Activated naive CD4-positive, alpha-beta T cell treated with anti-CD3 and anti-CD28 coated beads, Interleukin-2, amount 50 U/mL, for 24 hours (primary cell): ENCODE measurements at regions not wholly inside any gene's neighbourhood (a gene's known extent, or its start where the extent isn't known, plus 50 kb on each side); places are given as distances from the start of the nearest gene placed in this dataset.
"Not testable (repeated sequence)": the region's sequence is repeated elsewhere in the genome, so short reads cannot be mapped to it uniquely, and the experiment has no call there.

Source experiments
- H3K27ac Mint-ChIP-seq: one replicate; pipeline ENCODE4 v1.8.0; 2021; ENCODE audit warnings: mild to moderate bottlenecking, mixed read lengths
- H3K27me3 Mint-ChIP-seq: one replicate; pipeline ENCODE4 v1.8.0; 2021; ENCODE audit warnings: mixed read lengths
- H3K36me3 Mint-ChIP-seq: one replicate; pipeline ENCODE4 v1.8.0; 2021; ENCODE audit warnings: mixed read lengths
- H3K4me1 Mint-ChIP-seq: one replicate; pipeline ENCODE4 v1.8.0; 2021; ENCODE audit warnings: mixed read lengths
- H3K4me3 Mint-ChIP-seq: one replicate; pipeline ENCODE4 v1.8.0; 2021; ENCODE audit warnings: mild to moderate bottlenecking, mixed read lengths
- H3K9me3 Mint-ChIP-seq: one replicate; pipeline ENCODE4 v1.8.0; 2021; ENCODE audit warnings: mixed read lengths

DNA sequence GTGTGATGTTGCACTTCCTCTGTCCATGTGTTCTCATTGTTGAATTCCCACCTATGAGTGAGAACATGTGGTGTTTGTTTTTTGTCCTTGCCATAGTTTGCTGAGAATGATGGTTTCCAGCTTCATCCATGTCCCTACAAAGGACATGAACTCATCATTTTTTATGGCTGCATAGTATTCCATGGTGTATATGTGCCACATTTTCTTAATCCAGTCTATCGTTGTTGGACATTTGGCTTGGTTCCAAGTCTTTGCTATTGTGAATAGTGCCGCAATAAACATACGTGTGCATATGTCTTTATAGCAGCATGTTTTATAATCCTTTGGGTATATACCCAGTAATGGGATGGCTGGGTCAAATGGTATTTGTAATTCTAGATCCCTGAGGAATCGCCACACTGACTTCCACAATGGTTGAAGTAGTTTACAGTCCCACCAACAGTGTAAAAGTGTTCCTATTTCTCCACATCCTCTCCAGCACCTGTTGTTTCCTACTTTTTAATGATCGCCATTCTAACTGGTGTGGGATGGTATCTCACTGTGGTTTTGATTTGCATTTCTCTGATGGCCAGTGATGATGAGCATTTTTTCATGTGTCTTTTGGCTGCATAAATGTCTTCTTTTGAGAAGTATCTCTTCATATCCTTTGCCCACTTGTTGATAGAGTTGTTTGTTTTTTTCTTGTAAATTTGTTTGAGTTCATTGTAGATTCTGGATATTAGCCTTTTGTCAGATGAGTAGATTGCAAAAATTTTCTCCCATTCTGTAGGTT is 463.6 kb downstream of the RPS6KC1 start:
- H3K4me1 Mint-ChIP-seq, H3K27ac Mint-ChIP-seq, H3K4me3 Mint-ChIP-seq, H3K36me3 Mint-ChIP-seq, H3K9me3 Mint-ChIP-seq: not testable (repeated sequence)
- H3K27me3 Mint-ChIP-seq: peaks cover 18% of the 10 kb centered on the region

DNA sequence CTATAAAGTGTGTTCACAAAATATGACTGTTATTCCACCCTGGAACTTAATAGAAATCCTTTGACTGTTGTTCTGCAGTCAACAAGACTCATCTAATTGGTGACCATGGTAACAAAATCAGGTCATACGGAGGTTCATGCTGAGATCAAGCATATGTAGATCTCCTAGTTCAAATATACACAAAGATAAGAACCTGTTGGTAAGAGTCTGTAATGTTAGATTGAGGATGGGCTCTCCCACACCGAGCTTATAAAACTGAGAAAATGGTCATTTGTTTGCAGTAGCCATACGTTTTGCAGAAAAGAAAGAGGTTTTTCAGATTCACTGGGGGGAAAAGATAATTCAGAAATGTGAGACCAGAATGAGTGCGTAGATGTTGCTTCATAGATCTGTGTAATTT is 468.1 kb downstream of the RPS6KC1 start:
- Mint-ChIP-seq H3K4me3 (no peak overlapping the region), H3K9me3 (peaks cover 12% of the 10 kb centered on the region), H3K4me1 (no peaks in the 10 kb centered on the region), H3K27me3 (peaks cover 24% of the 10 kb centered on the region), H3K27ac (no peak overlapping the region), H3K36me3 (peaks cover 2% of the 10 kb centered on the region)

DNA sequence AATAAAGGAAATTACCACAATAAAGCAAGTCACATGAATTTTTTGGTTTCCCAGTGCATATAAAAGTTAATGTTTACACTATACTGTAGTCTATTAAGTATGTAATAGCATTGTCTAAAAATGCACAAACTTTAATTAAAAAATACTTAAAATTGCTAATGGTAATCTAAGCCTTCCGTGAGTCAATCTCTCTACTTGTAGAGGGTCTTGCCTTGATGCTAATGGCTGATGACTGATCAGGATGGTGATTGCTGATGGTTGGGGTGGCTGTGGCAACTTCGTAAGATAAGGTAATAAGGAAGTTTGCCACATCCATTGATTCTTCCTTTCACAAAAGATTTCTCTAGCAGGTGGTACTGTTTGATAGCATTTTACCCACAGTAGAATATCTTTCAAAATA is 466.6 kb upstream of the PROX1 start:
- Mint-ChIP-seq H3K4me3 (no peak overlapping the region), H3K4me1 (no peaks in the 10 kb centered on the region), H3K9me3 (peaks cover 12% of the 10 kb centered on the region), H3K27me3 (peaks cover 23% of the 10 kb centered on the region), H3K27ac (no peak overlapping the region), H3K36me3 (peaks cover 2% of the 10 kb centered on the region)

DNA sequence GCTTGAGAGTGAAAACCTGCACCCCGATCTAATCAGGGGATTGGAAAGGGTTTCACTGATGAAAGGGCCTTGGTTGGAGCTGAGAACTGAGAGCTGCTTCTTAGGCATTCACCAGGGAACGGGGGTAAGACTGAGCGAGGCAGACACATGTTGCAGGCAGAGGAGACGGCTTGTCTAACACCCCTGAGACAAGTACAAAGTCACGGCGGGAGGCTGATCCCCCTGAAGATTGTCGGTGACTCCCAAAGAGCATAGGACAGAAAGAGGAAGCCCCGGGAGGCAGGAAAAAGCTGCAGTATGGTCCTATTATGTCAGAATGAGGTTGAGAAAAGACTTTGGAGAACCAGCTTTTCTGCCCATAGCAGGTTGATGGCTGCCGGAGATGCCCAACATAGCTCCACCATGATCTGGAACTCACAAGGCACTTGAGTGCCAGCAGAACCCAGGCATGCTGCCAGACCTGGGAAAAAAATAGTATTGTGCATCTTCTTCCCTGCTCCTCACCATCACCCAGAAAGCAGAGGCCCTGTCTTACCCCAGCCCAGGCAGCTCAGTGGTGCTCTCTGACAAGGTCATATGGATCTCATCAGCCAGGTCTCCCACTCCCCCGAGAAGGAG is 463.9 kb upstream of the PROX1 start:
- H3K27me3 Mint-ChIP-seq: peaks cover 15% of the 10 kb centered on the region
- no peaks in the 10 kb centered on the region for H3K4me1 Mint-ChIP-seq
- peaks cover 12% of the 10 kb centered on the region for H3K9me3 Mint-ChIP-seq
- H3K27ac Mint-ChIP-seq: no peak overlapping the region
- H3K4me3 Mint-ChIP-seq: no peak overlapping the region
- peaks cover 2% of the 10 kb centered on the region for H3K36me3 Mint-ChIP-seq

DNA sequence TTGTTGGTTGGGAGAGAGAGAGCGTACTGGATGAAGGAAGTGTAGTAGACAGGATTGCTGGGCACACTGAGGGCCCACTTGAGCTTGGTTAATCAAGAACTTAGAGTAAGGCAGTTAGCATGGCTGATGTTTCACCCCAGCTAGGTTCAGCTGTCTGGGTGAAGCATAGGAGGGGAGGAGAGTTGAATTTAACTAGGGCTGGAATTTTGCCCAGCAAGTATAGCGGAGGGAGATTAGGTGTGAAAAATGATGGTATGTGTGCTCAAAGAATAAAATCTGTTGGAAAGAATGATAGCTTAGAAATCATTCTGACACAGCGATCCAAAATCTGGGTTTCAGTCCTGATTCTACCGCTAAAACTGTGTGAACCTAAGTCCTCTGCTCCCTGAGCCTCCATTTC is 461.5 kb upstream of the PROX1 start:
- Mint-ChIP-seq H3K4me3 (no peak overlapping the region), H3K27me3 (peaks cover 6% of the 10 kb centered on the region), H3K9me3 (peaks cover 7% of the 10 kb centered on the region), H3K36me3 (peaks cover 2% of the 10 kb centered on the region), H3K4me1 (no peaks in the 10 kb centered on the region), H3K27ac (no peak overlapping the region)

DNA sequence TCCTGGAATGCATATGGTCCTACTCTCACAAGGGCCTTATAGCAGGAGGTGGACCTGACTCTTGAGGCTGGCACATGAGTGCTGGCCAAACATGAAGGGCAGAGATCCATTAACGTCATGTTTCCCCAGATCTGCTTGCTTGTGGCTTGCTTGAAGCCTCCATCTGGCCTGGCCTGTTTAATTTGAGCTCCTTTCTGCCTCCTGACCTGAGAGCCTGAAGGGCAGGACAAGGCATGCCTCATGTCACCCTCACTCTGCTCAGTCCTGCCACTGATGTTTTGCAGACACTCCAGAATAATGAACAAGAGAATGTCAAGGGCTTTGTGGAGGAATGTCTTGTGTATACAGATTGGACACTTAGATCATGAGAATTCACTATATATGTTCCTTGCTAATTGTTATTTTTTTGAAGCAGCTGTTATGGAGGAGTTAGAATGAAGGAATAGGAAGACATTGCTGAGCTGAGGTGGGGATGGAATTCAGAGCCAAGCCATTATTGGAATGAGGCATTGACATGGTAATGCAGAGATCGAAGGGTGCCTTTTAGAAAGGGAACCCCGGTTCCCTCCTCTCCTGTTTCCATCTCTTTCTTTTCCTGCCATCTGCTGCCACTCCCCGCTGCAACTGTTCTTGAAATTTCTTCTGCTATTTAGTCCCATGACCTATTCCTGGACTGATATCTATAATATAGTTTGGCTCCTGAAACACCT is 457.0 kb upstream of the PROX1 start:
- H3K9me3 Mint-ChIP-seq: no peaks in the 10 kb centered on the region
- H3K4me3 Mint-ChIP-seq: no peak overlapping the region
- H3K27ac Mint-ChIP-seq: no peak overlapping the region
- H3K36me3 Mint-ChIP-seq: no peaks in the 10 kb centered on the region
- no peaks in the 10 kb centered on the region for H3K4me1 Mint-ChIP-seq
- no peaks in the 10 kb centered on the region for H3K27me3 Mint-ChIP-seq

DNA sequence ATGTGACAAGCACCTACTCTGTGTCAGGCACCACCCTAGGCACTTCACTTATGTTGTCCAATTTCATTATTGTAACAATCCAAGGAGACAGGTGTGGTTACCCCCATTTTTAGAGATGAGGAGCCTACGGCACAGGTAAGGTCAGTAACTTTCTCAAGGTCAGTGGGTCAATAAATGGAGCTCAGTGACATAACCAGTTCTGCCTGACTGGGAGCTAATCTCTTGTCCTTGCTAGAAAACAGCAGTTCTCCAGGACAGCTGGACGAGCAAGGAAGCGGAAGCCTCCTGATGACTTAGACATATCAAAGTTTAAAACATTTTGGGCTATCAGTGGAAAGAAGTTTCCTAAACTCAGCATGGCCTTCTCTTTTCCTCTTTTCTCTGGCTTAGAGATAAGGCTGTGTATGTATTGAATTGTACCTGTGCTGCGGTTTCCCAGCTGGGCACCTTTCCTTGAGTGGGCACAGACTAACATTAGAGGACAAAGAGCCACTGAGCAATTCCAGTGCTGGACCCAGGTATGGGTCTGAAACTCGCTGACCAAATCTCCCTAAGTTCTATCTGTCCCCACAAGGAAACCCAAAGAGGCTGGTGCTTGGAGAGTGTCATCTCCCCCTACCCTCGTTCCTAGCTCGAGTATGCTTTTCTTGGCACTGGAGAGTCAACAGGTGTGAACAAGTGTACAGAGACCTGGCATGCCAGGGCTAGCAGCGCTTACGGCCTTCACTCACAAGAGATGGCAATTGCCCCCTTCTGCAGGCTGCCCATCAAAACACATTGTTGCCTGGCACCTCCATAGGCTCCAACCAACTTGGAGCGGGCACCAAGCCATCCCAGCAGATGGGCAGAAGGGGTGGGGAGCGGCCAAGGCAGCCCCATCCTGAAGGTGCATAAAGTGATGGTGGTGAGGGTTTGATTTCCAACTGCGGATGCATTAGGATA is 456.1 kb upstream of the PROX1 start:
- Mint-ChIP-seq H3K4me1 (no peaks in the 10 kb centered on the region), H3K4me3 (no peak overlapping the region), H3K36me3 (no peaks in the 10 kb centered on the region), H3K27ac (no peak overlapping the region), H3K9me3 (no peaks in the 10 kb centered on the region), H3K27me3 (no peaks in the 10 kb centered on the region)

DNA sequence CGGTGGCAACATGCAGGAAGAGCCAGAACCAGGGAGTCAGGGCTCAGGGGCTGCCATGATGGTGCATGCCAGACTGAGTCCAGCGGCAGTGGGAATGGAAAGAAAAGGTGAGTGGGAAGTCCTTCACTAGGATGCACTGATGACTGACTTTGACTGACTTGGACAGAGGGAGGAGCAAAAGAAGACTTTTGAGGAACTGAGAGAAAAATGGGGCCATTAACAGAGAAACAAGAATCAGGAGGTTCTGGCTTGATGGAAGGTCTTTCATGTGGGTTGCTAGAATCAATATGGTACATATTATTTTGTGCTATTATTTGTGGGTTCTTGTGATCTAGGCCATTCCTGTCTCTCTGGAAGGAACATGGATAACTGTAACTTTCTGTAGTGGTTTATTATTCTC is 454.6 kb upstream of the PROX1 start:
- Mint-ChIP-seq H3K9me3 (no peaks in the 10 kb centered on the region), H3K27ac (peak overlapping the region; percentile 44), H3K4me1 (no peaks in the 10 kb centered on the region), H3K36me3 (no peaks in the 10 kb centered on the region), H3K4me3 (no peak overlapping the region), H3K27me3 (no peaks in the 10 kb centered on the region)

DNA sequence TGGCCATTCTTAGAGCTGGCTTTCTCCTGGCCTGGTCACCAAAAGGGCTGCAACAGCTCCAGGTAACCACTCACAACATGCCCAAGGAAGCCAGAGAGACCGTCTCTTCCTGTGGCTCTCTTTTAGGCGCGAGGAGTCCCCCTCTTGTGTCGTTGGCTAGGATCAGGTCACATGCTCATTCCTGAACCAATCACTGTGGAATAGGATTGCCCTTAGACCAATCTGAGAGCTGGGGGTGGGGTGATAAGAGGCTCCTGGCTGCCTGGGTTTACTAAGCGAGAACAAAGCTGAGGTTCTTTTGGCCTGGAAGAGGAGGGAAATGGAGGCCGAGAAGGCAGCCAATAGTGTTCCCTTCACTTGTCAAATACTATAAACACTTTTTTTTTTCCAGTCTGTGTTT is 452.1 kb upstream of the PROX1 start:
- H3K27ac Mint-ChIP-seq: no peak overlapping the region
- no peaks in the 10 kb centered on the region for H3K9me3 Mint-ChIP-seq
- no peak overlapping the region for H3K4me3 Mint-ChIP-seq
- peaks cover 1% of the 10 kb centered on the region for H3K27me3 Mint-ChIP-seq
- H3K4me1 Mint-ChIP-seq: no peaks in the 10 kb centered on the region
- H3K36me3 Mint-ChIP-seq: no peaks in the 10 kb centered on the region

DNA sequence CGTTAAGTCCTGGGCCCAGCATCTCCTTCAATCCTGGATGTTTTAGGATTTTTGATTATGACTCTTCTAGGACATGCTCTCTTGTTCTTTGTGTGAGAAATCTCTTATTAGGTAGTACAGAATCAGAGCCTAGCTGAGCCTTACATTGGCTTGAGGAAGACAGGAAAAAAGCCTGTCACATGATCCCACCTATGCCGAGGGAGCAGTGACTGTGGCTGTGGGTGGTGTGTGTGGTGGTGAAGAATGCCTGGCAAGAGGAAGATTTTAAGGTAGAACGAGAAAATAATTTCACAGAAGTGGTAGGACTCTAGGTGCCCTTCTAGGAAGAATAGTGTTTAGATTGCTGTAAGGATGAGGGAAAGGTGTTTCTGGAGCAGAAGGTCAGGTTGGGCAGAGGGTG is 449.5 kb upstream of the PROX1 start:
- H3K27ac Mint-ChIP-seq: no peak overlapping the region
- H3K36me3 Mint-ChIP-seq: no peaks in the 10 kb centered on the region
- H3K27me3 Mint-ChIP-seq: peaks cover 1% of the 10 kb centered on the region
- no peaks in the 10 kb centered on the region for H3K4me1 Mint-ChIP-seq
- H3K9me3 Mint-ChIP-seq: no peaks in the 10 kb centered on the region
- no peak overlapping the region for H3K4me3 Mint-ChIP-seq

DNA sequence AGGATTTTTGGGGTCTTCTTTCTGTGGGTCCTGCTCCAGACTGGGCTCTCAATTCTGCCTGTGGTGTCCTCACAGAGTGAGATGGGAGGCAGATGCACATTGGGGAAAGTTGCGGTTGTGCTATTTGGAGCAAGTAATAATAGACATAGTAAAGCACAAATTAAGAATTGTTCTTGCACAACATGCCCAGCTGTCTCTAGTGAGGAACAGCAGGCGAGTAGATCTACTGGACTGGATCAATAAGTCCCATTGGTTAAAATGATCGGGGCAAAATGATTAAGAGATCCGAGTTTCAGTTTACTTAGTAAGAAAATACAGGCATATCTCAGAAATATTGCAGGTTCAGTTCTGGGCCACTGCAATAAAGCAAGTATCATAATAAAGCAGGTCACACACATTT is 448.3 kb upstream of the PROX1 start:
- Mint-ChIP-seq H3K9me3 (no peaks in the 10 kb centered on the region), H3K36me3 (no peaks in the 10 kb centered on the region), H3K4me3 (no peak overlapping the region), H3K4me1 (no peaks in the 10 kb centered on the region), H3K27me3 (peaks cover 1% of the 10 kb centered on the region), H3K27ac (no peak overlapping the region)

DNA sequence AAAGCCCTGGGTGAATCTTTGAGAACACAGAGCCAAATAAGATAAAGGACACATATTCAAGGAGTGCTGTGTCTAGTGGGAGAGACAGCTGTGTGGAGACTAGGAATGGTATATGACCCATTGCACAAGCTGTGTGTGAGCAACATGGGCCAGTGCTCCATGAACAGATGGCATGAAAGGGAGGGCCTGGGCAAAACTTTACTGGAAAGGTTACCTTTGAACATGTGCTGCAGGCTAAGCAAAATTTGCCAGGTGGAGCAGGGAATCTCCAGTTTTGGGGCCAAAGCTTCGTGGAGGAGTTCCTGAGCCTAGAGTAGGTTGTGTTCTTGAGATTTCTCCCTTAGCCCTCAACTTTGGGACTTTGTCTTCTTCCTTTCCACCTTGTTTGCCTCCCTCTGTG is 446.1 kb upstream of the PROX1 start:
- Mint-ChIP-seq H3K27me3 (peaks cover 1% of the 10 kb centered on the region), H3K27ac (no peak overlapping the region), H3K4me3 (no peak overlapping the region), H3K36me3 (no peaks in the 10 kb centered on the region), H3K4me1 (no peaks in the 10 kb centered on the region), H3K9me3 (no peaks in the 10 kb centered on the region)

DNA sequence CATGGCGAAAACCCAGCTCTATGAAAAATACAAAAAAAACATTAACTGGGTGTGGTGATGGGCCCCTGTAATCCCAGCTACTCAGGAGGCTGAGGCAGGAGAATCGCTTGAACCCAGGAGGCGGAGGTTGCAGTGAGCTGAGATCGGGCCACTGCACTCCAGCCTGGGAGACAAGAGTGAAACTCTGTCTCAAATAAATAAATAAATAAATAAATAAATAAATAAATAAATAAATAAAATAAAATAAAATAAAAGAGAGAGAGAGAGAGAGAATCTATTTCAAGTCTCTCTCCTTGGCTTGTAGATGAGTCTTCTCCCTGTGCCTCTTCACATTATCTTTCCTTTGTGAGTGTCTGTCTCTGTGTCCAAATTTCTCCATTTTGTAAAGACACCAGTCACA is 442.6 kb upstream of the PROX1 start:
- H3K9me3 Mint-ChIP-seq, H3K36me3 Mint-ChIP-seq, H3K27me3 Mint-ChIP-seq, H3K4me1 Mint-ChIP-seq, H3K27ac Mint-ChIP-seq, H3K4me3 Mint-ChIP-seq: not testable (repeated sequence)

DNA sequence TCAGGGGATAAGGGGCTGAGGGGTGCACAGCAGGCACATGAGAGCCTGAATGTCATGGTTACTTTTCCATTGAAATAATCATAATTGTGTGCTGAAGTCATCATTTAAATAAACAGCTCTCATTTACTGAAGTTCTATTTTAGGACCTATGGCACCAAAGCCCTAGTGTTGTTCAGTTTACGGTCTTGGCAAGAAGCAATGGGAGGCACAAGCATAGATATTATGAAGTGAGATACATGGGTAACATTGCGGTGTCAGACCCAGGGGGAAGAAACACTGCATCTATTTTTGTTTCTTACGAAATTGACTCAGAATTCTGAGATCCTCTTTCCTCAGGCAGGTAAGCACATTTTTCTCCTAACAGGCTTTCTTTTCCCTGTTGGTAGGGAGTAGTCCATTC is 437.8 kb upstream of the PROX1 start:
- H3K4me1 Mint-ChIP-seq: no peaks in the 10 kb centered on the region
- H3K36me3 Mint-ChIP-seq: no peaks in the 10 kb centered on the region
- H3K27ac Mint-ChIP-seq: no peak overlapping the region
- H3K9me3 Mint-ChIP-seq: no peaks in the 10 kb centered on the region
- no peaks in the 10 kb centered on the region for H3K27me3 Mint-ChIP-seq
- H3K4me3 Mint-ChIP-seq: no peak overlapping the region

DNA sequence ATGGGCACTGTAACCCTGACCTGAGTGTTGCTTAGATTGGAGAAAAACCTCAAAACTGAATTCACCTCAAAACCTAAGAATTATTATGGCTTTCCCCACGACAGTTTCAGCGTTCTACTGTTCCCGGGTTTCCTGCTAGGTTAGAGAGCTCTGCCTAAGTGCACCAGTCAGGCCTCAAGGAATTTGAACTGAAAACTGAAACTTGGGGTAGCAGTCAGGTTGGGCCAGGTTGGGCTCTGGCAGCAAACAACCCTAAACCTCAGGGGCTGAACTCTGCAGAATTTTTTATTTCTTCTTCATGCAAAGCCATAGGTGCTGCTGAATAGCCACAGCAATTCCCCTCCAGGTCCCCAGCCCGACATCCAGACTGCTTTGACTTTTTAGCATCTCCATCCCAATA is 437.0 kb upstream of the PROX1 start:
- H3K9me3 Mint-ChIP-seq: no peaks in the 10 kb centered on the region
- H3K4me1 Mint-ChIP-seq: no peaks in the 10 kb centered on the region
- no peak overlapping the region for H3K4me3 Mint-ChIP-seq
- no peaks in the 10 kb centered on the region for H3K36me3 Mint-ChIP-seq
- no peaks in the 10 kb centered on the region for H3K27me3 Mint-ChIP-seq
- no peak overlapping the region for H3K27ac Mint-ChIP-seq
